Keratinocyte (primary cell): ENCODE measurements at regions not wholly inside any gene's neighbourhood (a gene's known extent, or its start where the extent isn't known, plus 50 kb on each side); places are given as distances from the start of the nearest gene placed in this dataset.

ENCODE experiments used
- CTCF ChIP-seq, 3 experiments: IDR thresholded peaks in 1 of 3; conservative IDR thresholded peaks in 1 of 3; optimal IDR thresholded peaks in 1 of 3; 2 replicates in 2 of 3; 3 replicates in 1 of 3; pipeline versions ENCODE3 to v1.5.1; 2011; ENCODE audit warnings: low read length in 3 of 3, mild to moderate bottlenecking in 3 of 3, moderate library complexity in 2 of 3, control low read depth in 1 of 3, inconsistent platforms in 1 of 3; ENCODE audit not compliant: insufficient read depth in 2 of 3; ENCODE audit errors: extremely low read depth in 1 of 3
- EZH2 ChIP-seq: IDR thresholded peaks from one replicate; pipeline ENCODE4 v1.6.1; 2012; ENCODE audit warnings: inconsistent platforms, mild to moderate bottlenecking, low read length, moderate library complexity

DNA sequence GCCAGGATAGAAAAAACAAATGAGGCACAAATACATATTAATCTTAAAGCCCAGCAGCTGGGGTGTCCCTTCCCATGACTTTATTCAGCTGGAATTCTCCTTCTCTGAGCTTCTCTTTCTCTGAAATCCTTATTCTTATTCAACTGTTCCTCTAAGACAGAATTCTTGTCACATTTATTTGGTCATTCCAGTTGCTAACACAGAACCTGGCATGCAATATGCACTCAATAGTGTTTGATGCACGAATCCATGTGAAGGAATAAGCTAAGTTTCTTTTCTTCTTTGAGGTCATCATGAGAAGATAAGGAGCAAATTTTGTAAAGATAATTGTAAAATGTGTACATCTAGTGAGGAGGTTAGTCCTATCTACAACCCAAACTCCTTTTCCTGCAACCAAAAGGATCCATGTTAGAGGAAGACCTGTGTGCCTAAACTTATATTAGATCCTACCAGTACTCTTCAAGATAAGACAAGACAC is 154.2 kb upstream of the KCNMB2 start:
- TF ChIP-seq CTCF (optimal IDR thresholded peaks at IDR 0.05 in 1 of 3, IDR thresholded peaks at IDR 0.05 in 1 of 3, conservative IDR thresholded peaks at IDR 0.05 in 1 of 3; ENCODE audit: extremely low read depth in 1 of 3, insufficient read depth in 2 of 3, low read length in 3 of 3) (no peak), EZH2 (no peak)
